ENCODE measurements at regions not wholly inside any gene's neighbourhood (a gene's known extent, or its start where the extent isn't known, plus 50 kb on each side); places are given as distances from the start of the nearest gene placed in this dataset.

DNA sequence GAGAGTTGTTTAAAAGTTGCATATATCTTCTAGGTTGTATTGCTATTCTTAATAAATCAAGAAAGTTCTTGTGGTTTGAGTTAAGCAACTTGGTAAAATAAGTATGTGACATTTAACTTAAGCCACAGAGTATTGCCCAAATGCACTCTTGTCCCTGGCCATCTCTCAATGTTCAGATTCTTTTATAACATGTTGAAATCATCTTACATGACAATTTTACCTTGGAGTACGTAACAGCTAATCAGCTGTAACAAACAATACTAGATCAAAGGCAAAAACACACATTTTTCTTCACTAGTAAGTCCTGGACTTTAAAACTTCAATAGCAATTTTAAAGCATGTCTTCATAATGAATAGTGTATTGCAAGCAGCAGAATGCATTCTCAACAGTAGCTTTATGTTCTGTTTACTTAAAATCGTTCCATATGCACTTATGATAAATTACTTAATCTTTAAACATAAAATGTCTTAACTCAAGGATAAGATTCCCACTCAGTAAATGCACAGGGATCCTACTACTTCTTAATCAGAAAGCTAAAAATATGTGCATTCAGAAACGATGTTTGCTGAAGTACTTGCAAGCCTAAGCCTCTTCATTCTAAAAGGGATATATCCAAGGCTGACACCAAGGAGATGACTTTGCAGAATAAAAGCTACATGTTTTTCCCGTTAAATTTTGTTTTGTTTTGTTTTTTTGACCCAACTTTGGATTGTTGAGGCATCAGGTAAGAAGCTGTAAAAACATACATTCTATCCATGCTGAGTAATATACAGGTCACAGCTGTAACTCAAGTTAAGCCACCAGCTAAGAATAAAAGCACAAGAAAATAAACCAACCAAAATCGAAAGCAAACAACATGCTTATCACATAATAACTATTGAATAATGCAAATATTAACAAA, 86.1 kb upstream of the NFIB start:
- CTCF ChIA-PET, result interaction anchor here (0.6 to 3.0 kb wide), 24 partner anchors 14 to 1704 kb away, joined by 3 to 23 read pairs (median 4); no protein-coding TSS in a partner anchor

More for the DNA sequence above, 86.1 kb upstream of the NFIB start:
- Histone ChIP-seq H3K27ac (ENCODE audit: extremely low read depth, low read depth, low read length) (no peak overlapping the region), H3K9me3 (ENCODE audit: control insufficient read depth, insufficient read depth, low read depth, low read length) (no peaks in the 10 kb centered on the region), H3K4me1 (ENCODE audit: control insufficient read depth, insufficient read depth, low read length) (no peaks in the 10 kb centered on the region), H3K4me3 (ENCODE audit: low read depth, low read length) (no peak overlapping the region), H3K36me3 (ENCODE audit: control insufficient read depth in 2 of 2, insufficient read depth in 1 of 2, low read length in 2 of 2) (no peaks in the 10 kb centered on the region)
- POLR2A ChIA-PET, result no interaction called here
- TF ChIP-seq ZNF658 (tag by site-specific recombination; IDR thresholded peaks at IDR 0.05), result no peak
- TF ChIP-seq ZSCAN30 (tag by site-specific recombination; IDR thresholded peaks at IDR 0.05), result no peak
- TF ChIP-seq, protein P1, sequence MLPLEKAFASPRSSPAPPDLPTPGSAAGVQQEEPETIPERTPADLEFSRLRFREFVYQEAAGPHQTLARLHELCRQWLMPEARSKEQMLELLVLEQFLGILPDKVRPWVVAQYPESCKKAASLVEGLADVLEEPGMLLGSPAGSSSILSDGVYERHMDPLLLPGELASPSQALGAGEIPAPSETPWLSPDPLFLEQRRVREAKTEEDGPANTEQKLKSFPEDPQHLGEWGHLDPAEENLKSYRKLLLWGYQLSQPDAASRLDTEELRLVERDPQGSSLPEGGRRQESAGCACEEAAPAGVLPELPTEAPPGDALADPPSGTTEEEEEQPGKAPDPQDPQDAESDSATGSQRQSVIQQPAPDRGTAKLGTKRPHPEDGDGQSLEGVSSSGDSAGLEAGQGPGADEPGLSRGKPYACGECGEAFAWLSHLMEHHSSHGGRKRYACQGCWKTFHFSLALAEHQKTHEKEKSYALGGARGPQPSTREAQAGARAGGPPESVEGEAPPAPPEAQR (tag by site-specific recombination; IDR thresholded peaks at IDR 0.05), result no peak
- no peak for TF ChIP-seq ZNF623 (tag by site-specific recombination; IDR thresholded peaks at IDR 0.05)
- TF ChIP-seq ZNF510 (tag by site-specific recombination; IDR thresholded peaks at IDR 0.05; ENCODE audit: insufficient replicate concordance), result no peak
- no peak for TF ChIP-seq ZIC2 (tag by site-specific recombination; IDR thresholded peaks at IDR 0.05)
- TF ChIP-seq ZNF112 (tag by site-specific recombination; IDR thresholded peaks at IDR 0.05), result no peak
- no peak for TF ChIP-seq BCL11B (tag by site-specific recombination; IDR thresholded peaks at IDR 0.05; ENCODE audit: low read depth)
- TF ChIP-seq GLIS1 (tag by site-specific recombination; IDR thresholded peaks at IDR 0.05), result no peak
- TF ChIP-seq BCL11A (tag by site-specific recombination; IDR thresholded peaks at IDR 0.05; ENCODE audit: low read depth), result no peak
- TF ChIP-seq, protein P2, sequence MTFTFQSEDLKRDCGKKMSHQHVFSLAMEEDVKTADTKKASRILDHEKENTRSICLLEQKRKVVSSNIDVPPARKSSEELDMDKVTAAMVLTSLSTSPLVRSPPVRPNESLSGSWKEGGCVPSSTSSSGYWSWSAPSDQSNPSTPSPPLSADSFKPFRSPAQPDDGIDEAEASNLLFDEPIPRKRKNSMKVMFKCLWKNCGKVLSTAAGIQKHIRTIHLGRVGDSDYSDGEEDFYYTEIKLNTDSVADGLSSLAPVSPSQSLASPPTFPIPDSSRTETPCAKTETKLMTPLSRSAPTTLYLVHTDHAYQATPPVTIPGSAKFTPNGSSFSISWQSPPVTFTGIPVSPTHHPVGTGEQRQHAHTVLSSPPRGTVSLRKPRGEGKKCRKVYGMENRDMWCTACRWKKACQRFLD (tag by site-specific recombination; IDR thresholded peaks at IDR 0.05), result no peak
- TF ChIP-seq, protein P3, sequence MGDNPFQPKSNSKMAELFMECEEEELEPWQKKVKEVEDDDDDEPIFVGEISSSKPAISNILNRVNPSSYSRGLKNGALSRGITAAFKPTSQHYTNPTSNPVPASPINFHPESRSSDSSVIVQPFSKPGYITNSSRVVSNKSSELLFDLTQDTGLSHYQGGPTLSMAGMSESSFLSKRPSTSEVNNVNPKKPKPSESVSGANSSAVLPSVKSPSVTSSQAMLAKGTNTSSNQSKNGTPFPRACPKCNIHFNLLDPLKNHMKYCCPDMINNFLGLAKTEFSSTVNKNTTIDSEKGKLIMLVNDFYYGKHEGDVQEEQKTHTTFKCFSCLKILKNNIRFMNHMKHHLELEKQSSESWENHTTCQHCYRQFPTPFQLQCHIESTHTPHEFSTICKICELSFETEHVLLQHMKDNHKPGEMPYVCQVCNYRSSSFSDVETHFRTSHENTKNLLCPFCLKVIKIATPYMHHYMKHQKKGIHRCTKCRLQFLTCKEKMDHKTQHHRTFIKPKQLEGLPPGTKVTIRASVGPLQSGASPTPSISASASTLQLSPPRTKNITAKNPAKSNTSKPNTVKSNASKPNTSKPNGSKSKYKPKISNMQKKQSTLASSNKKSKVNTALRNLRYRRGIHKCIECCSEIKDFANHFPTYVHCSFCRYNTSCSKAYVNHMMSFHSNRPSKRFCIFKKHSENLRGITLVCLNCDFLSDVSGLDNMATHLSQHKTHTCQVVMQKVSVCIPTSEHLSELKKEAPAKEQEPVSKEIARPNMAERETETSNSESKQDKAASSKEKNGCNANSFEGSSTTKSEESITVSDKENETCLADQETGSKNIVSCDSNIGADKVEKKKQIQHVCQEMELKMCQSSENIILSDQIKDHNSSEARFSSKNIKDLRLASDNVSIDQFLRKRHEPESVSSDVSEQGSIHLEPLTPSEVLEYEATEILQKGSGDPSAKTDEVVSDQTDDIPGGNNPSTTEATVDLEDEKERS (tag by site-specific recombination; IDR thresholded peaks at IDR 0.05), result no peak
- TF ChIP-seq, protein P4, sequence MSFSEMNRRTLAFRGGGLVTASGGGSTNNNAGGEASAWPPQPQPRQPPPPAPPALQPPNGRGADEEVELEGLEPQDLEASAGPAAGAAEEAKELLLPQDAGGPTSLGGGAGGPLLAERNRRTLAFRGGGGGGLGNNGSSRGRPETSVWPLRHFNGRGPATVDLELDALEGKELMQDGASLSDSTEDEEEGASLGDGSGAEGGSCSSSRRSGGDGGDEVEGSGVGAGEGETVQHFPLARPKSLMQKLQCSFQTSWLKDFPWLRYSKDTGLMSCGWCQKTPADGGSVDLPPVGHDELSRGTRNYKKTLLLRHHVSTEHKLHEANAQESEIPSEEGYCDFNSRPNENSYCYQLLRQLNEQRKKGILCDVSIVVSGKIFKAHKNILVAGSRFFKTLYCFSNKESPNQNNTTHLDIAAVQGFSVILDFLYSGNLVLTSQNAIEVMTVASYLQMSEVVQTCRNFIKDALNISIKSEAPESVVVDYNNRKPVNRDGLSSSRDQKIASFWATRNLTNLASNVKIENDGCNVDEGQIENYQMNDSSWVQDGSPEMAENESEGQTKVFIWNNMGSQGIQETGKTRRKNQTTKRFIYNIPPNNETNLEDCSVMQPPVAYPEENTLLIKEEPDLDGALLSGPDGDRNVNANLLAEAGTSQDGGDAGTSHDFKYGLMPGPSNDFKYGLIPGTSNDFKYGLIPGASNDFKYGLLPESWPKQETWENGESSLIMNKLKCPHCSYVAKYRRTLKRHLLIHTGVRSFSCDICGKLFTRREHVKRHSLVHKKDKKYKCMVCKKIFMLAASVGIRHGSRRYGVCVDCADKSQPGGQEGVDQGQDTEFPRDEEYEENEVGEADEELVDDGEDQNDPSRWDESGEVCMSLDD (tag by site-specific recombination; IDR thresholded peaks at IDR 0.05), result no peak
- no peak for TF ChIP-seq SCRT1 (tag by site-specific recombination; IDR thresholded peaks at IDR 0.05; ENCODE audit: borderline replicate concordance)
- TF ChIP-seq, protein P5, sequence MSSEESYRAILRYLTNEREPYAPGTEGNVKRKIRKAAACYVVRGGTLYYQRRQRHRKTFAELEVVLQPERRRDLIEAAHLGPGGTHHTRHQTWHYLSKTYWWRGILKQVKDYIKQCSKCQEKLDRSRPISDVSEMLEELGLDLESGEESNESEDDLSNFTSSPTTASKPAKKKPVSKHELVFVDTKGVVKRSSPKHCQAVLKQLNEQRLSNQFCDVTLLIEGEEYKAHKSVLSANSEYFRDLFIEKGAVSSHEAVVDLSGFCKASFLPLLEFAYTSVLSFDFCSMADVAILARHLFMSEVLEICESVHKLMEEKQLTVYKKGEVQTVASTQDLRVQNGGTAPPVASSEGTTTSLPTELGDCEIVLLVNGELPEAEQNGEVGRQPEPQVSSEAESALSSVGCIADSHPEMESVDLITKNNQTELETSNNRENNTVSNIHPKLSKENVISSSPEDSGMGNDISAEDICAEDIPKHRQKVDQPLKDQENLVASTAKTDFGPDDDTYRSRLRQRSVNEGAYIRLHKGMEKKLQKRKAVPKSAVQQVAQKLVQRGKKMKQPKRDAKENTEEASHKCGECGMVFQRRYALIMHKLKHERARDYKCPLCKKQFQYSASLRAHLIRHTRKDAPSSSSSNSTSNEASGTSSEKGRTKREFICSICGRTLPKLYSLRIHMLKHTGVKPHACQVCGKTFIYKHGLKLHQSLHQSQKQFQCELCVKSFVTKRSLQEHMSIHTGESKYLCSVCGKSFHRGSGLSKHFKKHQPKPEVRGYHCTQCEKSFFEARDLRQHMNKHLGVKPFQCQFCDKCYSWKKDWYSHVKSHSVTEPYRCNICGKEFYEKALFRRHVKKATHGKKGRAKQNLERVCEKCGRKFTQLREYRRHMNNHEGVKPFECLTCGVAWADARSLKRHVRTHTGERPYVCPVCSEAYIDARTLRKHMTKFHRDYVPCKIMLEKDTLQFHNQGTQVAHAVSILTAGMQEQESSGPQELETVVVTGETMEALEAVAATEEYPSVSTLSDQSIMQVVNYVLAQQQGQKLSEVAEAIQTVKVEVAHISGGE (tag by site-specific recombination; conservative IDR thresholded peaks at IDR 0.05; ENCODE audit: low read depth), result no peak
- no peak for TF ChIP-seq GLIS2 (tag by site-specific recombination; IDR thresholded peaks at IDR 0.05)
- no peak for TF ChIP-seq ZNF626 (tag by site-specific recombination; IDR thresholded peaks at IDR 0.05)
- TF ChIP-seq ZNF354C (tag by site-specific recombination; IDR thresholded peaks at IDR 0.05; ENCODE audit: borderline replicate concordance, low read depth), result no peak
- TF ChIP-seq, protein P6, sequence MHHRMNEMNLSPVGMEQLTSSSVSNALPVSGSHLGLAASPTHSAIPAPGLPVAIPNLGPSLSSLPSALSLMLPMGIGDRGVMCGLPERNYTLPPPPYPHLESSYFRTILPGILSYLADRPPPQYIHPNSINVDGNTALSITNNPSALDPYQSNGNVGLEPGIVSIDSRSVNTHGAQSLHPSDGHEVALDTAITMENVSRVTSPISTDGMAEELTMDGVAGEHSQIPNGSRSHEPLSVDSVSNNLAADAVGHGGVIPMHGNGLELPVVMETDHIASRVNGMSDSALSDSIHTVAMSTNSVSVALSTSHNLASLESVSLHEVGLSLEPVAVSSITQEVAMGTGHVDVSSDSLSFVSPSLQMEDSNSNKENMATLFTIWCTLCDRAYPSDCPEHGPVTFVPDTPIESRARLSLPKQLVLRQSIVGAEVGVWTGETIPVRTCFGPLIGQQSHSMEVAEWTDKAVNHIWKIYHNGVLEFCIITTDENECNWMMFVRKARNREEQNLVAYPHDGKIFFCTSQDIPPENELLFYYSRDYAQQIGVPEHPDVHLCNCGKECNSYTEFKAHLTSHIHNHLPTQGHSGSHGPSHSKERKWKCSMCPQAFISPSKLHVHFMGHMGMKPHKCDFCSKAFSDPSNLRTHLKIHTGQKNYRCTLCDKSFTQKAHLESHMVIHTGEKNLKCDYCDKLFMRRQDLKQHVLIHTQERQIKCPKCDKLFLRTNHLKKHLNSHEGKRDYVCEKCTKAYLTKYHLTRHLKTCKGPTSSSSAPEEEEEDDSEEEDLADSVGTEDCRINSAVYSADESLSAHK (tag by site-specific recombination; IDR thresholded peaks at IDR 0.05), result no peak
